ENCODE measurements at regions not wholly inside any gene's neighbourhood (a gene's known extent, or its start where the extent isn't known, plus 50 kb on each side); places are given as distances from the start of the nearest gene placed in this dataset.

DNA sequence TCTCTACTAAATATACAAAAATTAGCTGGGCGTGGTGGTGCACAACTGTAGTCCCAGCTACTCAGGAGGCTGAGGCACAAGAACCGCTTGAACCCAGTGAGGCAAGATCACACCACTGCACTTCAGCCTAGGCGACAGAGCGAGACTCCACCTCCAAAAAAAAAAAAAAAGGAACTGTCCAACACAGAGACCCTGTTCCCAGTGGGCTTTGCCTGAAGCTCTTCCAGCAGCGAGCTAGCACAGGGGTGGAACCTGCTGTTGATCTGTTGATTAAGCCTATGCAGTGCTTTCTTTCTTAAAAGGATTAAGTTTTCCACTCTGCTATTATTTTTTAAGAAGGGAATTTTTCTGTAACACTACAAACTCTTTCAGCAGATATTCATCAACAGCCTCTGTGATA, 171.0 kb upstream of the TUT7 start:
- Histone ChIP-seq H3K4me2 (no peak overlapping the region), H3K27me3 (no peaks in the 10 kb centered on the region), H4K20me1 (ENCODE audit: insufficient read depth, poor library complexity, severe bottlenecking) (no peaks in the 10 kb centered on the region), H3K27ac (no peak overlapping the region), H3K4me3 (no peak overlapping the region), H3K9me2 (replicated peaks; ENCODE audit: insufficient read depth) (no peaks in the 10 kb centered on the region), H3K79me2 (no peaks in the 10 kb centered on the region), H3K9me3 (ENCODE audit: low read depth) (no peaks in the 10 kb centered on the region), H2AFZ (no peak overlapping the region), H3K4me1 (ENCODE audit: insufficient read depth) (no peaks in the 10 kb centered on the region), H3K36me3 (replicated peaks; ENCODE audit: insufficient read depth, low read depth) (no peaks in the 10 kb centered on the region)
- TF ChIP-seq CTCF (IDR thresholded peaks at IDR 0.05; ENCODE audit: poor library complexity) (no peak), EZH2 (IDR thresholded peaks at IDR 0.05; ENCODE audit: borderline replicate concordance) (no peak), EZH2phosphoT487 (IDR thresholded peaks at IDR 0.05; ENCODE audit: low read depth, severe bottlenecking, unreplicated experiment) (no peak)
- WGBS (ENCODE audit: low lambda C conversion rate, missing lambda C conversion rate) = 72% methylated on average over 5 of the region's 5 CpGs
- DNase-seq (ENCODE audit: low spot score) = no peak

- Histone ChIP-seq H3K27me3 (no peaks in the 10 kb centered on the region), H4K20me1 (ENCODE audit: insufficient read depth, poor library complexity, severe bottlenecking) (no peaks in the 10 kb centered on the region), H3K79me2 (no peaks in the 10 kb centered on the region), H3K4me3 (no peak overlapping the region), H2AFZ (no peak overlapping the region), H3K27ac (no peak overlapping the region), H3K4me1 (ENCODE audit: insufficient read depth) (no peaks in the 10 kb centered on the region), H3K36me3 (replicated peaks; ENCODE audit: insufficient read depth, low read depth) (no peaks in the 10 kb centered on the region), H3K9me3 (ENCODE audit: low read depth) (no peaks in the 10 kb centered on the region), H3K4me2 (no peak overlapping the region), H3K9me2 (replicated peaks; ENCODE audit: insufficient read depth) (no peaks in the 10 kb centered on the region)
- DNase-seq (ENCODE audit: low spot score) = no peak
- no peak for TF ChIP-seq CTCF (IDR thresholded peaks at IDR 0.05; ENCODE audit: poor library complexity)
- TF ChIP-seq EZH2 (IDR thresholded peaks at IDR 0.05; ENCODE audit: borderline replicate concordance) = no peak
- TF ChIP-seq EZH2phosphoT487 (IDR thresholded peaks at IDR 0.05; ENCODE audit: low read depth, severe bottlenecking, unreplicated experiment) = no peak
- 79% methylated on average over 5 of the region's 5 CpGs for WGBS (ENCODE audit: low lambda C conversion rate, missing lambda C conversion rate)
Observed at GRCh38 chr9:86521977-86522376, 167.8 kb upstream of the TUT7 start.

DNA sequence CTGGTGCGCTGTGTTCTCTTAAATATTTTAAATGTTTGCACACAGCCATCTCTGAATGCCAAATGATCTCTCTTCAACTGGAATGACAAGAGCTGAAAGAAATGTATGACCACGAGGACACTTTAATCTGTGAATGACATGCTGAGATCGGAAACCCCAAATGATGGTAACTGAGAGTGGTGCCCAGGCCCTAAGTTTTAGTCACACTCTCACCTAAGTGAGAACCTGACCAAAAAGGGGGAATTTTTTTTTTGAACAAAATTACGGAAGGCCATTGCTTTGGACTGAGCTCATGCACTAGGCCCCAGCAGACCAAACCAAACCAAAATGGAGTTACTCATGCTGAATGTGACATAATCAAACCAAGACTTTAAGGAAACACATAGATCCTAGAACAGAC, 167.1 kb upstream of the TUT7 start:
- 90% methylated on average over 4 of the region's 4 CpGs for WGBS (ENCODE audit: low lambda C conversion rate, missing lambda C conversion rate)
- H3K4me2 ChIP-seq = no peak overlapping the region
- no peaks in the 10 kb centered on the region for H3K9me2 ChIP-seq (replicated peaks; ENCODE audit: insufficient read depth)
- H3K9me3 ChIP-seq (ENCODE audit: low read depth) = no peaks in the 10 kb centered on the region
- no peak overlapping the region for H3K27ac ChIP-seq
- no peaks in the 10 kb centered on the region for H3K4me1 ChIP-seq (ENCODE audit: insufficient read depth)
- no peak overlapping the region for H3K4me3 ChIP-seq
- no peaks in the 10 kb centered on the region for H3K27me3 ChIP-seq
- no peaks in the 10 kb centered on the region for H3K36me3 ChIP-seq (replicated peaks; ENCODE audit: insufficient read depth, low read depth)
- no peak for DNase-seq (ENCODE audit: low spot score)
- no peak overlapping the region for H2AFZ ChIP-seq
- TF ChIP-seq CTCF (IDR thresholded peaks at IDR 0.05; ENCODE audit: poor library complexity) = no peak
- no peak for TF ChIP-seq EZH2phosphoT487 (IDR thresholded peaks at IDR 0.05; ENCODE audit: low read depth, severe bottlenecking, unreplicated experiment)
- no peak for TF ChIP-seq EZH2 (IDR thresholded peaks at IDR 0.05; ENCODE audit: borderline replicate concordance)
- H3K79me2 ChIP-seq = no peaks in the 10 kb centered on the region
- H4K20me1 ChIP-seq (ENCODE audit: insufficient read depth, poor library complexity, severe bottlenecking) = no peaks in the 10 kb centered on the region

GRCh38 chr9:86519066-86519615, 164.9 kb upstream of the TUT7 start:
- Histone ChIP-seq H3K79me2 (no peaks in the 10 kb centered on the region), H3K9me2 (replicated peaks; ENCODE audit: insufficient read depth) (no peaks in the 10 kb centered on the region), H3K4me1 (ENCODE audit: insufficient read depth) (no peaks in the 10 kb centered on the region), H2AFZ (no peak overlapping the region), H4K20me1 (ENCODE audit: insufficient read depth, poor library complexity, severe bottlenecking) (no peaks in the 10 kb centered on the region), H3K9me3 (ENCODE audit: low read depth) (no peaks in the 10 kb centered on the region), H3K36me3 (replicated peaks; ENCODE audit: insufficient read depth, low read depth) (no peaks in the 10 kb centered on the region), H3K27ac (no peak overlapping the region), H3K4me3 (no peak overlapping the region), H3K27me3 (no peaks in the 10 kb centered on the region), H3K4me2 (no peak overlapping the region)
- DNase-seq (ENCODE audit: low spot score) = no peak
- TF ChIP-seq CTCF (IDR thresholded peaks at IDR 0.05; ENCODE audit: poor library complexity) (no peak), EZH2 (IDR thresholded peaks at IDR 0.05; ENCODE audit: borderline replicate concordance) (no peak), EZH2phosphoT487 (IDR thresholded peaks at IDR 0.05; ENCODE audit: low read depth, severe bottlenecking, unreplicated experiment) (no peak)

All from hepatocyte (in vitro differentiated cells).